ENCODE measurements at regions not wholly inside any gene's neighbourhood (a gene's known extent, or its start where the extent isn't known, plus 50 kb on each side); places are given as distances from the start of the nearest gene placed in this dataset.

DNA sequence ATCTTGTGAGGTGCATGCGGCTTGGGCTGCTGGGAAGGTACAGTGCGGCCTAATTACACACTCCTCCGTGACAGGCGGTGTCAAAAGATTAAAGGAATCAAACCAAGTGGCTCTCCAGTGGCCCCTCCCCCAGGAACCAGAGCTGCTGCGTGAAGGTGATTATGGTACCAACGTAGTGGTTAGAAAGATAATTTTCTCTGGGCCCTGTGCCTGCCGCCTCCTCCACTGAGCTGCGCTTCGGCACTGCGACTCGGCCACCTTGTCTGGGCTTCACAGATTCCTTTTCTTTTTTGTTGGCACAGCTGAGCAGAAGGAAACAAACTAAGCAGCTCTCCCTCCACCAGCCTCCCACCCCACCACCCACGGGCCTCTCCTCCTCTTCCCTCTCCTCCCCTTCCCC, 113.2 kb upstream of the SDK2 start:
- Histone ChIP-seq H3K27ac (ENCODE audit: low read length) (no peak overlapping the region), H3K9ac (ENCODE audit: low read length) (no peak overlapping the region), H3K4me1 (ENCODE audit: insufficient read depth, low read length) (no peaks in the 10 kb centered on the region), H3K4me2 (ENCODE audit: low read length) (no peak overlapping the region), H2AFZ (ENCODE audit: low read length) (no peak overlapping the region), H3K4me3 (ENCODE audit: low read length) (no peak overlapping the region), H4K20me1 (ENCODE audit: low read length) (no peaks in the 10 kb centered on the region), H3K9me3 (ENCODE audit: low read length) (no peaks in the 10 kb centered on the region), H3K79me2 (ENCODE audit: low read length) (no peaks in the 10 kb centered on the region), H3K27me3 (ENCODE audit: low read length) (peaks cover 74% of the 10 kb centered on the region), H3K36me3 (ENCODE audit: low read depth, low read length) (no peaks in the 10 kb centered on the region), H3K9me2 (replicated peaks; ENCODE audit: low read length) (no peaks in the 10 kb centered on the region), H3F3A (ENCODE audit: low read length, unreplicated experiment) (no peaks in the 10 kb centered on the region)
- DNase-seq (no peak), ATAC-seq (no peak)
- no TSS peak for BruUV-seq (replicated peaks)
- TF ChIP-seq EZH2 (IDR thresholded peaks at IDR 0.05; ENCODE audit: low read length, unreplicated experiment): no peak
- no peak for TF ChIP-seq EZH2phosphoT487 (IDR thresholded peaks at IDR 0.05; ENCODE audit: borderline replicate concordance, low read length)
- TF ChIP-seq, protein P1, sequence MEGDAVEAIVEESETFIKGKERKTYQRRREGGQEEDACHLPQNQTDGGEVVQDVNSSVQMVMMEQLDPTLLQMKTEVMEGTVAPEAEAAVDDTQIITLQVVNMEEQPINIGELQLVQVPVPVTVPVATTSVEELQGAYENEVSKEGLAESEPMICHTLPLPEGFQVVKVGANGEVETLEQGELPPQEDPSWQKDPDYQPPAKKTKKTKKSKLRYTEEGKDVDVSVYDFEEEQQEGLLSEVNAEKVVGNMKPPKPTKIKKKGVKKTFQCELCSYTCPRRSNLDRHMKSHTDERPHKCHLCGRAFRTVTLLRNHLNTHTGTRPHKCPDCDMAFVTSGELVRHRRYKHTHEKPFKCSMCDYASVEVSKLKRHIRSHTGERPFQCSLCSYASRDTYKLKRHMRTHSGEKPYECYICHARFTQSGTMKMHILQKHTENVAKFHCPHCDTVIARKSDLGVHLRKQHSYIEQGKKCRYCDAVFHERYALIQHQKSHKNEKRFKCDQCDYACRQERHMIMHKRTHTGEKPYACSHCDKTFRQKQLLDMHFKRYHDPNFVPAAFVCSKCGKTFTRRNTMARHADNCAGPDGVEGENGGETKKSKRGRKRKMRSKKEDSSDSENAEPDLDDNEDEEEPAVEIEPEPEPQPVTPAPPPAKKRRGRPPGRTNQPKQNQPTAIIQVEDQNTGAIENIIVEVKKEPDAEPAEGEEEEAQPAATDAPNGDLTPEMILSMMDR (conservative IDR thresholded peaks at IDR 0.05; ENCODE audit: low read depth, low read length): no peak
- intact Hi-C loops (cut with micrococcal nuclease): no loop called here
- ChIA-PET POLR2A (ENCODE audit: unreplicated experiment) (no interaction called here), CTCF (no interaction called here)

DNA sequence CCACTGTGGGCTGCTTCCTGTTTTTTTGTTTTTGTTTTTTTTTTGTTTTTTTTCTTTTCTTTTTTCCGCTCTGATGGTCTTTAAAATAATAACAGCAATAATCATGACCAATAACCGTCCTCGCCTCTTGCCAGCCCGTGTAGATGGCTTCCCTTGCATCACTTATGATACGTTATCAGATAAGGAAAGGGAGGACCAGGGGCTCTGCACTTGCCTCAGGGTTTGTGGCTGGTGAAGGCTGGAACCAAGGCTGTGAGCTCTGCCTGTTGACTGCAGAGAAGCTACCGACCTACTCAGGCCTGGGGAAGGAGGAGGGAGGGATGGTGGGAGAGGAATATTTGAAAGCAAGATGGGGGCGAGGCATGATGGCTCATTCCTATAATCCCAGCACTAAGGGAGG, 114.0 kb upstream of the SDK2 start:
- H3K4me1 ChIP-seq (ENCODE audit: insufficient read depth, low read length): no peaks in the 10 kb centered on the region
- ChIA-PET CTCF (no interaction called here), POLR2A (ENCODE audit: unreplicated experiment) (no interaction called here)
- no TSS peak for BruUV-seq (replicated peaks)
- H2AFZ ChIP-seq (ENCODE audit: low read length): no peak overlapping the region
- no peaks in the 10 kb centered on the region for H4K20me1 ChIP-seq (ENCODE audit: low read length)
- no peaks in the 10 kb centered on the region for H3F3A ChIP-seq (ENCODE audit: low read length, unreplicated experiment)
- no peak overlapping the region for H3K9ac ChIP-seq (ENCODE audit: low read length)
- H3K27me3 ChIP-seq (ENCODE audit: low read length): peaks cover 70% of the 10 kb centered on the region
- H3K4me3 ChIP-seq (ENCODE audit: low read length): no peak overlapping the region
- no peaks in the 10 kb centered on the region for H3K9me3 ChIP-seq (ENCODE audit: low read length)
- no peak overlapping the region for H3K4me2 ChIP-seq (ENCODE audit: low read length)
- H3K9me2 ChIP-seq (replicated peaks; ENCODE audit: low read length): no peaks in the 10 kb centered on the region
- intact Hi-C loops (cut with micrococcal nuclease): no loop called here
- no peak overlapping the region for H3K27ac ChIP-seq (ENCODE audit: low read length)
- H3K79me2 ChIP-seq (ENCODE audit: low read length): no peaks in the 10 kb centered on the region
- DNase-seq (no peak), ATAC-seq (no peak)
- TF ChIP-seq, protein P1 (conservative IDR thresholded peaks at IDR 0.05; ENCODE audit: low read depth, low read length): no peak
- TF ChIP-seq EZH2phosphoT487 (IDR thresholded peaks at IDR 0.05; ENCODE audit: borderline replicate concordance, low read length) (no peak), EZH2 (IDR thresholded peaks at IDR 0.05; ENCODE audit: low read length, unreplicated experiment) (no peak)
- H3K36me3 ChIP-seq (ENCODE audit: low read depth, low read length): no peaks in the 10 kb centered on the region

GRCh38 chr17:73759324-73759723, 115.1 kb upstream of the SDK2 start:
- no peaks in the 10 kb centered on the region for H3F3A ChIP-seq (ENCODE audit: low read length, unreplicated experiment)
- no peaks in the 10 kb centered on the region for H3K9me2 ChIP-seq (replicated peaks; ENCODE audit: low read length)
- H3K79me2 ChIP-seq (ENCODE audit: low read length): no peaks in the 10 kb centered on the region
- H3K9me3 ChIP-seq (ENCODE audit: low read length): no peaks in the 10 kb centered on the region
- TF ChIP-seq EZH2 (IDR thresholded peaks at IDR 0.05; ENCODE audit: low read length, unreplicated experiment): no peak
- TF ChIP-seq, protein P1 (conservative IDR thresholded peaks at IDR 0.05; ENCODE audit: low read depth, low read length): no peak
- no peak for TF ChIP-seq EZH2phosphoT487 (IDR thresholded peaks at IDR 0.05; ENCODE audit: borderline replicate concordance, low read length)
- H3K27ac ChIP-seq (ENCODE audit: low read length): no peak overlapping the region
- no peak overlapping the region for H3K4me3 ChIP-seq (ENCODE audit: low read length)
- no peak overlapping the region for H2AFZ ChIP-seq (ENCODE audit: low read length)
- ATAC-seq: no peak
- no peaks in the 10 kb centered on the region for H3K4me1 ChIP-seq (ENCODE audit: insufficient read depth, low read length)
- no peak for DNase-seq
- ChIA-PET CTCF (no interaction called here), POLR2A (ENCODE audit: unreplicated experiment) (no interaction called here)
- H3K4me2 ChIP-seq (ENCODE audit: low read length): no peak overlapping the region
- intact Hi-C loops (cut with micrococcal nuclease): no loop called here
- H4K20me1 ChIP-seq (ENCODE audit: low read length): no peaks in the 10 kb centered on the region
- peaks cover 77% of the 10 kb centered on the region for H3K27me3 ChIP-seq (ENCODE audit: low read length)
- no peaks in the 10 kb centered on the region for H3K36me3 ChIP-seq (ENCODE audit: low read depth, low read length)
- no peak overlapping the region for H3K9ac ChIP-seq (ENCODE audit: low read length)
- no TSS peak for BruUV-seq (replicated peaks)

All from PC-3 (cell line).